Stomach (tissue), 8 donors: ENCODE measurements at regions not wholly inside any gene's neighbourhood (a gene's known extent, or its start where the extent isn't known, plus 50 kb on each side); places are given as distances from the start of the nearest gene placed in this dataset.
A peak's percentile ranks its signal among the peaks of the same experiment; 100 is the strongest.

Experiments
- DNase-seq, 2 donors: peaks; one replicate each; pipeline versions ENCODE4 v3.0.0 to v3.0.0-alpha.2; 2013 to 2019
- H3K27ac ChIP-seq, 5 donors: fragments of 200-600 bp in 4 of 5; sonication (generic) in 4 of 5; one replicate each; pipeline ENCODE4 v1.5.1; 2013 to 2019; ENCODE audit warnings: mild to moderate bottlenecking in 1 of 5, moderate library complexity in 1 of 5
- H3K27me3 ChIP-seq, 3 donors: fragments of 200-600 bp; sonication (generic); one replicate each; pipeline ENCODE4 v1.5.1; 2017 to 2019; ENCODE audit warnings: mixed run types in 1 of 3
- H3K36me3 ChIP-seq, 4 donors: fragments of 200-600 bp; sonication (generic); 1 replicate in 3 of 4; 2 replicates in 1 of 4; pipeline ENCODE4 v1.5.1; 2016 to 2019
- H3K4me1 ChIP-seq, 4 donors: fragments of 200-600 bp; sonication (generic); one replicate each; pipeline ENCODE4 v1.5.1; 2016 to 2019
- H3K4me3 ChIP-seq, 4 donors: fragments of 200-600 bp; sonication (generic) in 3 of 4; one replicate each; pipeline ENCODE4 v1.5.1; 2016 to 2019; ENCODE audit warnings: mild to moderate bottlenecking in 1 of 4
- H3K9me3 ChIP-seq, 4 donors: fragments of 200-600 bp; sonication (generic); one replicate each; pipeline ENCODE4 v1.5.1; 2016 to 2019
- CTCF ChIP-seq, 7 experiments: fragments of 450-650 bp in 4 of 7; fragments of 200-600 bp in 3 of 7; sonication (generic) in 3 of 7; IDR thresholded peaks; one replicate each; pipeline ENCODE4 v1.5.1; 2016 to 2019; ENCODE audit warnings: antibody characterized with exemption in 7 of 7, control low read depth in 2 of 7, mild to moderate bottlenecking in 1 of 7
- EP300 ChIP-seq: sonication (generic); formaldehyde crosslinking; IDR thresholded peaks from one replicate; pipeline ENCODE4 v1.6.1; 2017; ENCODE audit warnings: antibody characterized with exemption
- POLR2A ChIP-seq, 4 donors: fragments of 450-650 bp; IDR thresholded peaks; one replicate each; pipeline ENCODE4 v1.6.1; 2016; ENCODE audit warnings: antibody characterized with exemption in 4 of 4, control low read depth in 2 of 4, mild to moderate bottlenecking in 1 of 4, moderate library complexity in 1 of 4
- POLR2AphosphoS5 ChIP-seq, 3 donors: sonication (generic); formaldehyde crosslinking; IDR thresholded peaks; one replicate each; pipeline ENCODE4 v1.6.1; 2016; ENCODE audit warnings: antibody characterized with exemption in 3 of 3
- WGBS, 5 donors: extraction: QIAGEN DNeasy Blood & Tissue Kit in 3 of 5; methylation state at CpG; one replicate each; pipeline versions ENCODE4 v1.1.5 to v1.1.7; 2013 to 2018; 5-methylcytosine and 5-hydroxymethylcytosine counted together
- intact Hi-C: fragments of 100-400 bp; cut with DNase I; formaldehyde crosslinking; loops from one replicate; pipeline ENCODE4 v1.15.1; 2023; ENCODE audit warnings: low total_unique reads
- donor health status: healthy with polysubstance abuse.
- donor health status: Bipolar disorder and iron deficiency.
- donor health status: healthy.

DNA sequence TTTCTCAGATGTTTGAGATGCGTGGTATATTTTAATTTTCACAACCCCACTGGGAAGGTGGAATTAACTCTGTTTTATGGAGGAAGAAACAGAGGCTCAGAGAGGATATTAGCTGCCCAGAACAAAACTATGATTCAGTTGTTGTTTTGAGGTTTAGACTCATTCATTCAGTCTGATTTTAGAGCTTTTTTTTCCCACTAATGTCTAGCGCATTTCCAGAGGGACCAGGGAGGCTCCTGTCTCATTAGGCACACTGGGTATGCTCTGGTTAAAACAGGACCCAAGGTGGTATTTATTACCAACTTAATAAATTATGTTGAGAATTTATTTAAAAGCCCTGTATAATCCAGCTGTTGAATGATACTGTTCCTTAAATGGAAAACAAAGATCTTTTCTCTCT, 272.0 kb upstream of the RGMA start:
- 76 to 92% (median 88%) methylated on average over 2 of the region's 2 CpGs for WGBS, 5 donors
- intact Hi-C loops, result no loop called here
- TF ChIP-seq POLR2AphosphoS5 (IDR thresholded peaks at IDR 0.05) (no peak), EP300 (no peak), POLR2A (IDR thresholded peaks at IDR 0.05) (no peak), CTCF (IDR thresholded peaks at IDR 0.05) (no peak)
- H3K27ac ChIP-seq, result no peak overlapping the region
- H3K4me3 ChIP-seq, result no peak overlapping the region
- H3K27me3 ChIP-seq, result no peaks in the 10 kb centered on the region
- H3K36me3 ChIP-seq, result no peaks in the 10 kb centered on the region
- H3K4me1 ChIP-seq, result peaks cover 0 to 12% (median 2%) of the 10 kb centered on the region in 4 donors
- H3K9me3 ChIP-seq, result no peaks in the 10 kb centered on the region
- no peak for DNase-seq

- WGBS, 5 donors, result 72 to 77% (median 76%) methylated on average over 7 of the region's 7 CpGs
Observed at GRCh38 chr15:93360318-93360717, 271.3 kb upstream of the RGMA start.

DNA sequence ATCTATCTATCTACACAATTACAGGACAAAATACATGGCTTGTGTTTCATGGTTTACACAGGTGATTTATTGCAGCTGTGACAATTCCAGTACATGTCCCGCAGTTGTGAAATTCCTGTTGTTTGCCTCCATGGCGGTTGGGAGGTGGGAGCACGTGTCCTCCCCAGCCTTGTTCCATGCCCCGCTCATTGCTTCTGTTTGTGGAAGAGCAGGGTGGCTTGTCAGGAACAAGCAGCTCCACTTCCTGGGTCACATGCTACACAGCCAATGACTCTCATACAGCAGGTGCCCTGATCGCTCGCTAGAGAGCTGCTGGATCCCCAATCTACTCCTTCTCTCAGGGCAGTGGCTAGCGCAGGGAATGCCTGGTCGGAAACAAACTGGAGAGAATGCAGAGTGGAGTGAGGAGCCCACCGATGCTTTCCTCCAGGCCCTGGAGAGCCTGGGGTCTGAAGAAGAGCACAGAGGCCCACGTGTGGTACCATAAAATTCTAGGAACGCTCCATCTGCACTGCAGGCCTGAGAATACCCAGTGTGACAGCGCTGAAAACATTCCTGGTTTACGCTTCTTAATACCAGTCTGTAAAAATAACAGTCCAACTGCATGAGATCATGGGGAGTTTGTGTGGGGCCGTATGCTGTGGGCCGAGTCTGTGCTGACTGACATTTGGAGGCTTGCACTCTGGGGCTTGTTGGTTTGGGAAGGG, 270.6 kb upstream of the RGMA start:
- H3K27ac ChIP-seq, result no peak overlapping the region
- TF ChIP-seq EP300, result no peak
- WGBS, 5 donors, result 62 to 73% (median 69%) methylated on average over 15 of the region's 15 CpGs
- H3K36me3 ChIP-seq, result no peaks in the 10 kb centered on the region
- H3K4me1 ChIP-seq, result peaks cover 0 to 12% (median 2%) of the 10 kb centered on the region in 4 donors
- intact Hi-C loops, result no loop called here
- peak in 1 of 2 donors; percentile 56 for DNase-seq
- no peaks in the 10 kb centered on the region for H3K27me3 ChIP-seq
- no peak overlapping the region for H3K4me3 ChIP-seq
- no peaks in the 10 kb centered on the region for H3K9me3 ChIP-seq

More at GRCh38 chr15:93360318-93360717, 271.3 kb upstream of the RGMA start:
- Histone ChIP-seq H3K9me3 (no peaks in the 10 kb centered on the region), H3K27ac (no peak overlapping the region), H3K36me3 (no peaks in the 10 kb centered on the region), H3K4me1 (peaks cover 0 to 12% (median 2%) of the 10 kb centered on the region in 4 donors), H3K4me3 (no peak overlapping the region), H3K27me3 (no peaks in the 10 kb centered on the region)
- TF ChIP-seq EP300 (no peak), CTCF (IDR thresholded peaks at IDR 0.05) (no peak), POLR2A (IDR thresholded peaks at IDR 0.05) (no peak), POLR2AphosphoS5 (IDR thresholded peaks at IDR 0.05) (no peak)
- intact Hi-C loops, result no loop called here
- no peak for DNase-seq

GRCh38 chr15:93359060-93359408, 270.0 kb upstream of the RGMA start:
- intact Hi-C loops, result no loop called here
- no peaks in the 10 kb centered on the region for H3K9me3 ChIP-seq
- H3K4me1 ChIP-seq, result peaks cover 0 to 12% (median 2%) of the 10 kb centered on the region in 4 donors
- H3K4me3 ChIP-seq, result no peak overlapping the region
- 62 to 86% (median 78%) methylated on average over 6 of the region's 6 CpGs for WGBS, 5 donors
- TF ChIP-seq POLR2A (IDR thresholded peaks at IDR 0.05) (no peak), EP300 (no peak), POLR2AphosphoS5 (IDR thresholded peaks at IDR 0.05) (no peak), CTCF (IDR thresholded peaks at IDR 0.05) (no peak)
- no peak for DNase-seq
- H3K36me3 ChIP-seq, result no peaks in the 10 kb centered on the region
- H3K27ac ChIP-seq, result no peak overlapping the region
- no peaks in the 10 kb centered on the region for H3K27me3 ChIP-seq
